ENCODE measurements at regions not wholly inside any gene's neighbourhood (a gene's known extent, or its start where the extent isn't known, plus 50 kb on each side); places are given as distances from the start of the nearest gene placed in this dataset.

DNA sequence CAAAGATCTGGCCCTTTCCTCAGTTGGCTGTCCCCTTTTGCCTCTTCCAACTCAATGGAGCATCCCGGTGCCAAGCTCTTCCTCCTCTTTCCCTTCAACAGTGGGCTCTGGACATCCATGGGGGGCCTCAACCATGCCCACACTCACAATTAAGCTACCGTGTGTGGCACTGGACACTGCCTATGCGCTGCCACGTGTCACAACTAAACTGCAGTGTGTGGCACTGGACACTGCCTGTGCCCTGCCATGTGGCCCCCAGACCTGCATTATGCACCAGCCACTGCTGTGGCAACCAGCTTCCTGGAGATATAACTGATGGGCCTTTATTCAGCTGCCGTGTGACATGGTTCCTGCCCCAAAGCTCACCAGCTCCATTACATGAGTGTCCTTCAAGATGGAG is 179.1 kb downstream of the KCNA5 start:
- TF ChIP-seq, protein P1, sequence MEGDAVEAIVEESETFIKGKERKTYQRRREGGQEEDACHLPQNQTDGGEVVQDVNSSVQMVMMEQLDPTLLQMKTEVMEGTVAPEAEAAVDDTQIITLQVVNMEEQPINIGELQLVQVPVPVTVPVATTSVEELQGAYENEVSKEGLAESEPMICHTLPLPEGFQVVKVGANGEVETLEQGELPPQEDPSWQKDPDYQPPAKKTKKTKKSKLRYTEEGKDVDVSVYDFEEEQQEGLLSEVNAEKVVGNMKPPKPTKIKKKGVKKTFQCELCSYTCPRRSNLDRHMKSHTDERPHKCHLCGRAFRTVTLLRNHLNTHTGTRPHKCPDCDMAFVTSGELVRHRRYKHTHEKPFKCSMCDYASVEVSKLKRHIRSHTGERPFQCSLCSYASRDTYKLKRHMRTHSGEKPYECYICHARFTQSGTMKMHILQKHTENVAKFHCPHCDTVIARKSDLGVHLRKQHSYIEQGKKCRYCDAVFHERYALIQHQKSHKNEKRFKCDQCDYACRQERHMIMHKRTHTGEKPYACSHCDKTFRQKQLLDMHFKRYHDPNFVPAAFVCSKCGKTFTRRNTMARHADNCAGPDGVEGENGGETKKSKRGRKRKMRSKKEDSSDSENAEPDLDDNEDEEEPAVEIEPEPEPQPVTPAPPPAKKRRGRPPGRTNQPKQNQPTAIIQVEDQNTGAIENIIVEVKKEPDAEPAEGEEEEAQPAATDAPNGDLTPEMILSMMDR (IDR thresholded peaks at IDR 0.05) = no peak
- no peak for TF ChIP-seq EZH2 (IDR thresholded peaks at IDR 0.05)
